Sigmoid colon (tissue), 6 donors: ENCODE measurements at regions not wholly inside any gene's neighbourhood (a gene's known extent, or its start where the extent isn't known, plus 50 kb on each side); places are given as distances from the start of the nearest gene placed in this dataset.
A peak's percentile ranks its signal among the peaks of the same experiment; 100 is the strongest.

Experiments used
- DNase-seq: peaks from one replicate; pipeline ENCODE4 v3.0.0-alpha.2; 2019
- H3K27ac ChIP-seq, 4 donors: fragments of 200-600 bp; sonication (generic); one replicate each; pipeline ENCODE4 v1.5.1; 2016 to 2019; ENCODE audit warnings: mild to moderate bottlenecking in 1 of 4
- H3K27me3 ChIP-seq, 3 donors: fragments of 200-600 bp; sonication (generic); one replicate each; pipeline ENCODE4 v1.5.1; 2019; ENCODE audit warnings: mild to moderate bottlenecking in 1 of 3
- H3K36me3 ChIP-seq, 4 donors: fragments of 200-600 bp; sonication (generic); one replicate each; pipeline ENCODE4 v1.5.1; 2016 to 2019
- H3K4me1 ChIP-seq, 4 donors: fragments of 200-600 bp; sonication (generic); one replicate each; pipeline ENCODE4 v1.5.1; 2017 to 2019
- H3K4me3 ChIP-seq, 4 donors: fragments of 200-600 bp; sonication (generic); one replicate each; pipeline ENCODE4 v1.5.1; 2017 to 2019; ENCODE audit warnings: mild to moderate bottlenecking in 2 of 4, moderate library complexity in 1 of 4
- H3K9me3 ChIP-seq, 4 donors: fragments of 200-600 bp in 3 of 4; sonication (generic) in 3 of 4; one replicate each; pipeline versions ENCODE4 v1.5.1 to v1.6.1; 2013 to 2019
- CTCF ChIP-seq, 4 experiments: fragments of 450-650 bp in 3 of 4; fragments of 200-600 bp in 1 of 4; IDR thresholded peaks; one replicate each; pipeline ENCODE4 v1.5.1; 2016 to 2019; ENCODE audit warnings: antibody characterized with exemption in 4 of 4, mild to moderate bottlenecking in 3 of 4, moderate library complexity in 2 of 4
- EP300 ChIP-seq, 4 donors: sonication (generic); formaldehyde crosslinking; IDR thresholded peaks; one replicate each; pipeline ENCODE4 v1.6.1; 2017; ENCODE audit warnings: antibody characterized with exemption in 4 of 4
- POLR2A ChIP-seq, 2 donors: fragments of 450-650 bp; IDR thresholded peaks; one replicate each; pipeline ENCODE4 v1.6.1; 2016; ENCODE audit warnings: antibody characterized with exemption in 2 of 2, mild to moderate bottlenecking in 2 of 2, moderate library complexity in 2 of 2
- POLR2AphosphoS5 ChIP-seq, 4 donors: sonication (generic); formaldehyde crosslinking; IDR thresholded peaks; one replicate each; pipeline ENCODE4 v1.6.1; 2017; ENCODE audit warnings: antibody characterized with exemption in 4 of 4
- WGBS, 2 donors: extraction: QIAGEN DNeasy Blood & Tissue Kit; methylation state at CpG; one replicate each; pipeline ENCODE4 v1.1.7; 2013; 5-methylcytosine and 5-hydroxymethylcytosine counted together
- intact Hi-C: fragments of 100-400 bp; cut with DNase I; formaldehyde crosslinking; loops from one replicate; pipeline ENCODE4 v1.15.1; 2023
- donor health status: healthy with polysubstance abuse.
- donor health status: healthy.

DNA sequence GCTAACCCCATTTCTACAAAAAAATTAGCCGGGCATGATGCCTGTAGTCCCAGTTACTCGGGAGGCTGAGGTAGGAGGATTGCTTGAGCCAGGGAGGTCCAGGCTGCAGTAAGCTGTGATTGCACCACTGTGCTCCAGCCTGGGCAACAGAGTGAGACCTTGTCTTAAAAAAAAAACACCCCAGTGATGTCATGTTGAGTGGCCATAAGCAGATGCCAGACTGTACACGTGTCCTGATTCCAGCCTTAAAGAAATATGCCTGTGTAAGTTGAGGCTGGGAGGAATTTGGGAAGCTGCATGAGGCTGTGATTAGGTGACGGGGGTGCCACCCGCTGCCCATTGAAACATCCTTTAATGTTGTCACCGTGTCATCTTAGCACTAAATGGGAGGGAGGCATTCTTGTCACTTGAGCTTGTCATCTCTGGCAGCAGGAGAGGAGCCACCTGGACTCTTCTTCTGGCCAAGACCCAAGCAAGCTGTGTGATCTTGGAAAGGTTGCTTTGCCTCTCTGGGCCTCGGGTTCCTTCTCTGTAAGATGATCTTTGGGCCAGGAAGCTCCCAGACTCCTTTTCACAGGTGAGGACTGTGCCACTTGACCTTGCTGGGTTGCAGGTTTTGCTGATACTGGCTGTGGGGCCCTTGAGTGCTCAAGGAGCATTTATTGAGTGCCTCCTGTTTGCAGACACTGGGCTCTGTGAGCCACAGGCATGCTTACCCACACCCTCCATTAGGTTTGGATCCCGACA lies 98.3 kb upstream of the CIBAR2 start:
- Histone ChIP-seq H3K4me3 (no peak overlapping the region), H3K36me3 (no peaks in the 10 kb centered on the region), H3K27ac (peak overlapping the region in 3 of 4 donors; percentile 45 to 90 (median 67)), H3K9me3 (no peaks in the 10 kb centered on the region), H3K27me3 (no peaks in the 10 kb centered on the region), H3K4me1 (peaks cover 0 to 85% (median 79%) of the 10 kb centered on the region in 4 donors)
- DNase-seq = no peak
- intact Hi-C loops = no loop called here
- WGBS, 2 donors = 72 to 85% methylated on average over 8 of the region's 8 CpGs
- TF ChIP-seq POLR2AphosphoS5 (IDR thresholded peaks at IDR 0.05) = no peak
- no peak for TF ChIP-seq CTCF (IDR thresholded peaks at IDR 0.05)
- no peak for TF ChIP-seq EP300 (IDR thresholded peaks at IDR 0.05)
- TF ChIP-seq POLR2A (IDR thresholded peaks at IDR 0.05) = no peak

DNA sequence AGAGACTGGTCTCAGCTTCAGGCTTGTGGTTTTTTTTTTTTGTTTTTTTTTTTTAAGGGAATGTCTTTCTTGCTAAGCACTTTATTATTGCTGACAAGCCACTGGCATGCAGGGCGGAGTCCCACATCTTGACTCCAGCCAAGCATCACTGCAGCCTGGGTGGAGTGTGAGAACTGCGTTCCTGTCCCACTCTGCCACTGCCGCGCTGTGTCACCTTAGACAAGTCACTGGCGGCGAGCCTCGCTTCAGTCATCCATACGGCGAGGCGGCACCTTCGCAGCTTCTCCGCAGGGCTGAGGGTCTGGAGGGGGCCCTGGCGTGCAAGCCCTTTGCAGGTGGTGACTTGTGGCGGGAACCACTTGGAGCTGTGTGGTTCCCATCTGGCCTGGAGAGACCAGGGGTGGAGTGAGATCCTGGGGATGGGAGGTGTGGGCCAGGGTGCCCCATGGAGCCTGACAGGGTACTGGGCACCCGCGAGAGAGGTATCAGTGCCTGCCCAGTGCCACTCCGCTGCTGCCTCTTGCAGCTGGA lies 99.1 kb upstream of the CIBAR2 start:
- no peaks in the 10 kb centered on the region for H3K9me3 ChIP-seq
- WGBS, 2 donors = 89 to 92% methylated on average over 17 of the region's 17 CpGs
- H3K4me1 ChIP-seq = peaks cover 0 to 77% (median 71%) of the 10 kb centered on the region in 4 donors
- no peak overlapping the region for H3K4me3 ChIP-seq
- DNase-seq = no peak
- no peaks in the 10 kb centered on the region for H3K27me3 ChIP-seq
- no peak for TF ChIP-seq CTCF (IDR thresholded peaks at IDR 0.05)
- TF ChIP-seq POLR2A (IDR thresholded peaks at IDR 0.05) = no peak
- no peak for TF ChIP-seq EP300 (IDR thresholded peaks at IDR 0.05)
- no peak for TF ChIP-seq POLR2AphosphoS5 (IDR thresholded peaks at IDR 0.05)
- intact Hi-C loops = no loop called here
- peak overlapping the region in 3 of 4 donors; percentile 33 to 90 (median 68) for H3K27ac ChIP-seq
- H3K36me3 ChIP-seq = no peaks in the 10 kb centered on the region

GRCh38 chr16:85213926-85214675 lies 101.8 kb upstream of the CIBAR2 start:
- TF ChIP-seq CTCF (IDR thresholded peaks at IDR 0.05) (no peak), POLR2AphosphoS5 (IDR thresholded peaks at IDR 0.05) (no peak), EP300 (IDR thresholded peaks at IDR 0.05) (no peak), POLR2A (IDR thresholded peaks at IDR 0.05) (no peak)
- intact Hi-C loops = no loop called here
- no peak overlapping the region for H3K4me3 ChIP-seq
- H3K9me3 ChIP-seq = no peaks in the 10 kb centered on the region
- DNase-seq = no peak
- peaks cover 0 to 55% (median 49%) of the 10 kb centered on the region in 4 donors for H3K4me1 ChIP-seq
- H3K36me3 ChIP-seq = no peaks in the 10 kb centered on the region
- no peaks in the 10 kb centered on the region for H3K27me3 ChIP-seq
- peak overlapping the region; percentile 33 to 68 (median 46) for H3K27ac ChIP-seq
- 93 to 94% methylated on average over 28 of the region's 28 CpGs for WGBS, 2 donors

DNA sequence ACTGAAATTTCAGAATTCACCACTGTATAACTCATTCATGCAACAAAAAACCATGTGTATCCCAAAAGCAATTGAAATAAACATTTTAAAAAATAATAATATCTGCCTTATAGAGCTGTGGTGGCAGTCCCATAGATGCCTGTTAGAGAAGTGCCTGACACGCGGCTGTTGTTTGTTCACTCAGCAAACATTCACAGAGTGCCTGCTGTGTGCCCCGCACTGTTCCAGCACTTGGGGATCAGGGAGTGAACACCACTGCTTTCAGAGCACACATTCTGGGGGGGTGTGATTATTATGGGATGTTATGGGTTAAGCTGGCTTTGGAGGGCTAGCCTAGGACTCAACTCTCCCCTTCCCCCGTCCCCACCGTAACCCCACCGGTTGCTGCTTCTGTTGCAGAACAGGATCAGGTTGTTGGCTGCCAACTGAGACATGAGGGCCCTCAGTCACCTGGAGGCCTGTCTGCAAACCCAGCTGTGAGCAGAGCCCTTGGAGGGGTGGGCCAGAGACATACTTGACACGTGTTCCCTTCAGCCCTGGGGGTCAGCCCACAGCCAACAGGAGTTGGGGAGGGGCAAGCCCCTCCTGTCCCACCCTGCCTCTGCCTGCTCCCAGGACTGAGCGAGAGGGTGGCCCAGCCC lies 103.3 kb upstream of the CIBAR2 start:
- intact Hi-C loops = no loop called here
- Histone ChIP-seq H3K9me3 (no peaks in the 10 kb centered on the region), H3K36me3 (no peaks in the 10 kb centered on the region), H3K27me3 (no peaks in the 10 kb centered on the region), H3K4me3 (no peak overlapping the region), H3K4me1 (peaks cover 0 to 55% (median 49%) of the 10 kb centered on the region in 4 donors), H3K27ac (no peak overlapping the region)
- WGBS, 2 donors = 81 to 86% methylated on average over 8 of the region's 8 CpGs
- DNase-seq = no peak
- TF ChIP-seq POLR2AphosphoS5 (IDR thresholded peaks at IDR 0.05) (no peak), CTCF (IDR thresholded peaks at IDR 0.05) (no peak), POLR2A (IDR thresholded peaks at IDR 0.05) (no peak), EP300 (IDR thresholded peaks at IDR 0.05) (no peak)
